ENCODE measurements at regions not wholly inside any gene's neighbourhood (a gene's known extent, or its start where the extent isn't known, plus 50 kb on each side); places are given as distances from the start of the nearest gene placed in this dataset.
A peak's percentile ranks its signal among the peaks of the same experiment; 100 is the strongest.

DNA sequence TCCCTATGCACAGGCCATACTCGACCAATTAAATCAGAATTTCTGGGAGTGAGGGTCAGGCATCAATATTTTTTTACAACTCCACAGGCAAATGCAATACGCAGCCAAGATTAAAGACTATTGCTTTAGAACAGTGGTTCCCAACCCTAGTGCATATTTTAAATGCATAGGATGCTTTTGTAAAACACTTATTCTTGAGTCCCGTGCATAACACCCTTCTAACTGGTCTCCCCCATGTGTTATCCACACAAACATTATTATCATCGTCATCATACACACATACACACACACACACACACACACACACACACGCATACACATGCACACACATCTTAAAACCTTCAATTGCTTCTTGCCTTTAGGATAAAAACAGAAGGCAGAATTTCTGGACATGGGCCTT, 145.0 kb upstream of the PELI1 start:
- Histone ChIP-seq H3K9ac (ENCODE audit: insufficient read depth in 1 of 2, low read length in 2 of 2) (no peak overlapping the region), H3K4me1 (ENCODE audit: control insufficient read depth in 5 of 5, insufficient read depth in 5 of 5, low read length in 5 of 5) (peaks cover 0 to 24% (median 12%) of the 10 kb centered on the region in 5 donors), H3K4me3 (no peak overlapping the region), H3K9me3 (ENCODE audit: control insufficient read depth in 4 of 4, insufficient read depth in 3 of 4, low read length in 3 of 4) (peaks cover 0 to 2% (median 0%) of the 10 kb centered on the region in 4 donors), H3K27ac (ENCODE audit: low read depth in 1 of 2, low read length in 1 of 2) (no peak overlapping the region), H3K36me3 (ENCODE audit: control insufficient read depth in 4 of 4, insufficient read depth in 4 of 4, low read length in 4 of 4) (no peaks in the 10 kb centered on the region), H3K27me3 (ENCODE audit: control insufficient read depth in 3 of 3, insufficient read depth in 3 of 3, low read length in 2 of 3) (no peaks in the 10 kb centered on the region)
- no peak for ATAC-seq (ENCODE audit: insufficient read depth, low FRiP score)
- TF ChIP-seq, protein P1, sequence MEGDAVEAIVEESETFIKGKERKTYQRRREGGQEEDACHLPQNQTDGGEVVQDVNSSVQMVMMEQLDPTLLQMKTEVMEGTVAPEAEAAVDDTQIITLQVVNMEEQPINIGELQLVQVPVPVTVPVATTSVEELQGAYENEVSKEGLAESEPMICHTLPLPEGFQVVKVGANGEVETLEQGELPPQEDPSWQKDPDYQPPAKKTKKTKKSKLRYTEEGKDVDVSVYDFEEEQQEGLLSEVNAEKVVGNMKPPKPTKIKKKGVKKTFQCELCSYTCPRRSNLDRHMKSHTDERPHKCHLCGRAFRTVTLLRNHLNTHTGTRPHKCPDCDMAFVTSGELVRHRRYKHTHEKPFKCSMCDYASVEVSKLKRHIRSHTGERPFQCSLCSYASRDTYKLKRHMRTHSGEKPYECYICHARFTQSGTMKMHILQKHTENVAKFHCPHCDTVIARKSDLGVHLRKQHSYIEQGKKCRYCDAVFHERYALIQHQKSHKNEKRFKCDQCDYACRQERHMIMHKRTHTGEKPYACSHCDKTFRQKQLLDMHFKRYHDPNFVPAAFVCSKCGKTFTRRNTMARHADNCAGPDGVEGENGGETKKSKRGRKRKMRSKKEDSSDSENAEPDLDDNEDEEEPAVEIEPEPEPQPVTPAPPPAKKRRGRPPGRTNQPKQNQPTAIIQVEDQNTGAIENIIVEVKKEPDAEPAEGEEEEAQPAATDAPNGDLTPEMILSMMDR (IDR thresholded peaks at IDR 0.05; ENCODE audit: control extremely low read depth, extremely low read depth) = no peak
- DNase-seq = no peak
- WGBS, 2 donors = 70 to 84% methylated on average over 5 of the region's 5 CpGs

DNA sequence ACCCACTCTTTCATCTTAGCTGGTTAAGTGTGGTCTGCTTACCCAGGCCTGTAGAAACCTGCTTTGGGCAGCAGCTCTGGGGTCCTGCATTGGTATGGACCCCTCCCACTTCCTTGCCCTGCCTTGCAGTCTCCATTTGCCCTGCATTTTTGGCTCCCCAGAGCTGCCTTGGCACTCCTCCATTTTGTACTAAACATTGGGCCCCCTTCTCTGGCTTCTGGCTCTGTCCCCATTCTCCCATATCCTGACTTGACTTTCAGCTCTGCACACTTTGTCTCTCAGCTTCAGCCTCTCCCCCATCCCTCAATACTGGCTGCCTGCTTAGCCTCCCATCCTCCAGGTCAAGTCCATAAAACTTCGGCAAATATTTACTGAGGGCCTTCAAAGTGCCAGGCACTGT, 145.5 kb upstream of the PELI1 start:
- Histone ChIP-seq H3K9ac (ENCODE audit: insufficient read depth in 1 of 2, low read length in 2 of 2) (no peak overlapping the region), H3K9me3 (ENCODE audit: control insufficient read depth in 4 of 4, insufficient read depth in 3 of 4, low read length in 3 of 4) (peaks cover 0 to 2% (median 0%) of the 10 kb centered on the region in 4 donors), H3K4me3 (no peak overlapping the region), H3K27me3 (ENCODE audit: control insufficient read depth in 3 of 3, insufficient read depth in 3 of 3, low read length in 2 of 3) (no peaks in the 10 kb centered on the region), H3K27ac (ENCODE audit: low read depth in 1 of 2, low read length in 1 of 2) (no peak overlapping the region), H3K4me1 (ENCODE audit: control insufficient read depth in 5 of 5, insufficient read depth in 5 of 5, low read length in 5 of 5) (peaks cover 0 to 24% (median 9%) of the 10 kb centered on the region in 5 donors), H3K36me3 (ENCODE audit: control insufficient read depth in 4 of 4, insufficient read depth in 4 of 4, low read length in 4 of 4) (no peaks in the 10 kb centered on the region)
- 93 to 97% methylated on average over 1 of the region's 1 CpG for WGBS, 2 donors
- no peak for ATAC-seq (ENCODE audit: insufficient read depth, low FRiP score)
- TF ChIP-seq, protein P1 (IDR thresholded peaks at IDR 0.05; ENCODE audit: control extremely low read depth, extremely low read depth) = no peak
- DNase-seq = peak in 2 of 3 donors; percentile 44 to 57

DNA sequence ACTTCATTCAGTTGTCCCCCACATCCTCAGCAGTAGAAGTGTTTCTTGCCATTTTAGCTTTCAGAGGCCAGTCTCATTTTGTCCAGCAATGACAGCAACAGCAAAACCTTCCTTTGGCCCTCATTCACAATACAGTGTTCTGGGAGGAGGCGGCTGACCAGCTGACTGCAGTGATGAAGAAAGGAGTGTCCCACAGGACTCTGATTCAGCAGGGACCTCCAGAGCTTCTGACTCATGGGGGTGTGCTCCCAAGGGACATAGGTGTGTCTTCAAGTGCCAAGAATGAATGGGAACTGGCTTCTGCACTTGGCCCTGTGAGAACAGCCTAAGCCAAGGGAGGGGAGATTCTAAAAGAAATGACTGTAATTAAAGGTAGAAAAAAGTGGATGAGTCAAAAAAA, 147.0 kb upstream of the PELI1 start:
- Histone ChIP-seq H3K9ac (ENCODE audit: insufficient read depth in 1 of 2, low read length in 2 of 2) (no peak overlapping the region), H3K9me3 (ENCODE audit: control insufficient read depth in 4 of 4, insufficient read depth in 3 of 4, low read length in 3 of 4) (peaks cover 0 to 2% (median 0%) of the 10 kb centered on the region in 4 donors), H3K36me3 (ENCODE audit: control insufficient read depth in 4 of 4, insufficient read depth in 4 of 4, low read length in 4 of 4) (no peaks in the 10 kb centered on the region), H3K27me3 (ENCODE audit: control insufficient read depth in 3 of 3, insufficient read depth in 3 of 3, low read length in 2 of 3) (no peaks in the 10 kb centered on the region), H3K4me3 (no peak overlapping the region), H3K4me1 (ENCODE audit: control insufficient read depth in 5 of 5, insufficient read depth in 5 of 5, low read length in 5 of 5) (peaks cover 0 to 24% (median 5%) of the 10 kb centered on the region in 5 donors), H3K27ac (ENCODE audit: low read depth in 1 of 2, low read length in 1 of 2) (no peak overlapping the region)
- TF ChIP-seq, protein P1 (IDR thresholded peaks at IDR 0.05; ENCODE audit: control extremely low read depth, extremely low read depth) = no peak
- 90 to 100% methylated on average over 1 of the region's 1 CpG for WGBS, 2 donors
- DNase-seq = no peak
- ATAC-seq (ENCODE audit: insufficient read depth, low FRiP score) = no peak
